DND-41 (cell line): ENCODE measurements at regions not wholly inside any gene's neighbourhood (a gene's known extent, or its start where the extent isn't known, plus 50 kb on each side); places are given as distances from the start of the nearest gene placed in this dataset.

Experiments used
- EZH2 ChIP-seq: IDR thresholded peaks from 3 replicates; pipeline ENCODE4 v1.6.1; 2012; ENCODE audit warnings: borderline replicate concordance, low read depth, mild to moderate bottlenecking, moderate library complexity, low read length, inconsistent platforms; ENCODE audit not compliant: severe bottlenecking
- TF ChIP-seq, protein P1 (sequence below): IDR thresholded peaks from 2 replicates; pipeline ENCODE4 v1.5.1; 2012; ENCODE audit warnings: borderline replicate concordance, low read length, moderate library complexity, mild to moderate bottlenecking; ENCODE audit not compliant: poor library complexity, severe bottlenecking; ENCODE audit errors: extremely low read depth

DNA sequence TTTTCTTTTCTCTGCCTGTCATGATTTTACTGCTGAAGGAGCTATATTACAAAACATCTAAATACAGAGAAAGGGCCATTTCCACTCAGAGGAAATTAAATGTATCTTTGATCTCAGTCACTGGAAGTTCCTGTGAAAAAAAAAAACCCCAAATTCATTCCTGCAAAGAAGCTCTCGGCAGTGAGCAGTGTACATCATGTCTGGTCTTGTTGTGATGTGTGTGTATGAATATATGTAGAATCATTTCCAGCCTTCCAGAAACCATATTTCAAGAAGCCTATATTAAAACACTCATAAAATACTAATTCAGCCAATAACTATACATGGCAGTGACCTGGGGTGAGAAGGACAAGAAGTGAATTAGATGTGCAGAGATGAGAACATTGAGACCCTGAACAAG, 393.2 kb upstream of the TENM4 start:
- TF ChIP-seq, protein P1, sequence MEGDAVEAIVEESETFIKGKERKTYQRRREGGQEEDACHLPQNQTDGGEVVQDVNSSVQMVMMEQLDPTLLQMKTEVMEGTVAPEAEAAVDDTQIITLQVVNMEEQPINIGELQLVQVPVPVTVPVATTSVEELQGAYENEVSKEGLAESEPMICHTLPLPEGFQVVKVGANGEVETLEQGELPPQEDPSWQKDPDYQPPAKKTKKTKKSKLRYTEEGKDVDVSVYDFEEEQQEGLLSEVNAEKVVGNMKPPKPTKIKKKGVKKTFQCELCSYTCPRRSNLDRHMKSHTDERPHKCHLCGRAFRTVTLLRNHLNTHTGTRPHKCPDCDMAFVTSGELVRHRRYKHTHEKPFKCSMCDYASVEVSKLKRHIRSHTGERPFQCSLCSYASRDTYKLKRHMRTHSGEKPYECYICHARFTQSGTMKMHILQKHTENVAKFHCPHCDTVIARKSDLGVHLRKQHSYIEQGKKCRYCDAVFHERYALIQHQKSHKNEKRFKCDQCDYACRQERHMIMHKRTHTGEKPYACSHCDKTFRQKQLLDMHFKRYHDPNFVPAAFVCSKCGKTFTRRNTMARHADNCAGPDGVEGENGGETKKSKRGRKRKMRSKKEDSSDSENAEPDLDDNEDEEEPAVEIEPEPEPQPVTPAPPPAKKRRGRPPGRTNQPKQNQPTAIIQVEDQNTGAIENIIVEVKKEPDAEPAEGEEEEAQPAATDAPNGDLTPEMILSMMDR = no peak
- no peak for TF ChIP-seq EZH2
